PC-3 (cell line): ENCODE measurements at regions not wholly inside any gene's neighbourhood (a gene's known extent, or its start where the extent isn't known, plus 50 kb on each side); places are given as distances from the start of the nearest gene placed in this dataset.

Experiments used
- CTCF ChIP-seq: fragments of 300-600 bp; sonication (generic); conservative IDR thresholded peaks from 2 replicates; pipeline ENCODE4 v1.5.1; 2017; ENCODE audit warnings: antibody characterized with exemption, low read depth, mild to moderate bottlenecking, low read length
- EZH2 ChIP-seq: fragments of 300-600 bp; sonication (generic); IDR thresholded peaks from one replicate; pipeline ENCODE4 v1.6.1; 2017; ENCODE audit warnings: antibody characterized with exemption, mild to moderate bottlenecking, low read length; ENCODE audit not compliant: unreplicated experiment
- EZH2phosphoT487 ChIP-seq: fragments of 300-600 bp; sonication (generic); IDR thresholded peaks from 2 replicates; pipeline ENCODE4 v1.6.1; 2018; ENCODE audit warnings: mild to moderate bottlenecking, antibody characterized with exemption, low read length, borderline replicate concordance

- TF ChIP-seq CTCF (no peak), EZH2 (no peak), EZH2phosphoT487 (no peak)
These were observed 164.8 kb downstream of the LY86 start for GRCh38 chr6:6753301-6753700.
